Heart right ventricle (tissue), 16 donors: ENCODE measurements at regions not wholly inside any gene's neighbourhood (a gene's known extent, or its start where the extent isn't known, plus 50 kb on each side); places are given as distances from the start of the nearest gene placed in this dataset.

Experiments used
- ATAC-seq, 8 donors: fragments of 200-7000 bp; cut with Tn5 transposase; one replicate each; pipeline ENCODE4 v1.9.1; 2020; ENCODE audit warnings: mild to moderate bottlenecking in 8 of 8, moderate library complexity in 8 of 8, moderate number of reproducible peaks in 1 of 8
- DNase-seq, 2 donors: peaks; one replicate each; pipeline ENCODE4 v3.0.0-alpha.2; 2020
- H3K27ac ChIP-seq, 10 donors: fragments of 200-600 bp; sonication (generic) in 2 of 10; one replicate each; pipeline versions ENCODE4 v1.5.0 to v1.8.0; 2020 to 2022; ENCODE audit warnings: mild to moderate bottlenecking in 3 of 10
- H3K27me3 ChIP-seq, 7 donors: fragments of 200-600 bp; one replicate each; pipeline ENCODE4 v1.8.0; 2021 to 2022; ENCODE audit warnings: mild to moderate bottlenecking in 2 of 7
- H3K36me3 ChIP-seq, 9 donors: fragments of 200-600 bp; sonication (generic) in 1 of 9; one replicate each; pipeline versions ENCODE4 v1.5.0 to v1.8.0; 2020 to 2022; ENCODE audit warnings: mild to moderate bottlenecking in 2 of 9
- H3K4me1 ChIP-seq, 9 donors: fragments of 200-600 bp; sonication (generic) in 1 of 9; one replicate each; pipeline versions ENCODE4 v1.5.0 to v1.8.0; 2020 to 2022; ENCODE audit warnings: mild to moderate bottlenecking in 4 of 9
- H3K4me3 ChIP-seq, 10 donors: fragments of 200-600 bp; sonication (generic) in 2 of 10; one replicate each; pipeline versions ENCODE4 v1.5.0 to v1.8.0; 2020 to 2022; ENCODE audit warnings: mild to moderate bottlenecking in 7 of 10, moderate library complexity in 2 of 10
- H3K9me3 ChIP-seq, 11 donors: fragments of 200-600 bp in 10 of 11; sonication (generic) in 2 of 11; one replicate each; pipeline versions ENCODE4 v1.5.0 to v1.8.0; 2013 to 2022; ENCODE audit warnings: mild to moderate bottlenecking in 2 of 11, control low read depth in 1 of 11, moderate library complexity in 1 of 11
- CTCF ChIP-seq, 9 donors: fragments of 200-600 bp; sonication (generic) in 2 of 9; IDR thresholded peaks; one replicate each; pipeline versions ENCODE4 v1.5.0 to v1.8.0; 2021 to 2022; ENCODE audit warnings: antibody characterized with exemption in 9 of 9, mild to moderate bottlenecking in 5 of 9, moderate library complexity in 1 of 9
- WGBS, 2 donors: extraction: QIAGEN DNeasy Blood & Tissue Kit; methylation state at CpG; one replicate each; pipeline ENCODE4 v1.1.7; 2013; ENCODE audit warnings: inconsistent platforms in 1 of 2; 5-methylcytosine and 5-hydroxymethylcytosine counted together
- intact Hi-C, 10 donors: fragments of 100-400 bp; cut with DNase I; formaldehyde crosslinking; loops; one replicate each; pipeline versions ENCODE4 v1.11.1 to v1.14.2; 2022
- donor health status: Arrhythmogenic right ventricular cardiomyopathy.
- donor health status: ischemic (EF 13 %, LVEDD 7.1; RV severe dilation, severe dysfunction).
- donor health status: healthy with polysubstance abuse.
- donor health status: DM: no; HTN: yes; CAD: no.
- donor health status: DM: no; HTN: no; CAD: no.
- donor health status: ischemic (EF 25% LVEDD 6.9; RV normal size, moderate dysfunction).
- donor health status: ischemic (EF 25% LVEDD 5.7; RV mildly dilated, moderate dysfunction).
- donor health status: healthy.
- donor health status: DM: yes; HTN: yes; CAD: no.
- donor health status: Ischemic cardiomyopathy.
- donor health status: ischemic (EF 35%, LVEDD 5.7; RV mildly dilated, moderate dysfunction).
- donor health status: nonischemic (EF 11% LVEDD 7.7; RV severe dilation, severe dysfunction).
- donor health status: DM: yes; HTN: yes; CAD: no.
- donor health status: PGD.
- donor health status: ischemic (EF 29% LVEDD 5.4; RV normal size, mild dysfunction).
- donor health status: nonischemic (EF 23%, LVEDD 6.1; RV moderate dilation, normal function).

GRCh38 chr3:81364411-81364810 is 397.0 kb downstream of the GBE1 start:
- DNase-seq (no peak), ATAC-seq (no peak)
- Histone ChIP-seq H3K27me3 (no peaks in the 10 kb centered on the region), H3K9me3 (peaks cover 0 to 20% (median 0%) of the 10 kb centered on the region in 11 donors), H3K36me3 (no peaks in the 10 kb centered on the region), H3K4me3 (no peak overlapping the region), H3K27ac (no peak overlapping the region), H3K4me1 (no peaks in the 10 kb centered on the region)
- no peak for TF ChIP-seq CTCF (IDR thresholded peaks at IDR 0.05)
- WGBS, 2 donors = 26 to 71% methylated on average over 3 of the region's 3 CpGs
- intact Hi-C loops = no loop called here

- Histone ChIP-seq H3K36me3 (no peaks in the 10 kb centered on the region), H3K9me3 (peaks cover 0 to 20% (median 0%) of the 10 kb centered on the region in 11 donors), H3K27ac (no peak overlapping the region), H3K4me1 (no peaks in the 10 kb centered on the region), H3K4me3 (no peak overlapping the region), H3K27me3 (no peaks in the 10 kb centered on the region)
- WGBS, 2 donors = 49 to 62% methylated on average over 2 of the region's 2 CpGs
- ATAC-seq (no peak), DNase-seq (no peak)
- no peak for TF ChIP-seq CTCF (IDR thresholded peaks at IDR 0.05)
- intact Hi-C loops = no loop called here
These were observed 397.6 kb downstream of the GBE1 start for GRCh38 chr3:81363816-81364215.

GRCh38 chr3:81354119-81354518 is 407.3 kb downstream of the GBE1 start:
- intact Hi-C loops = no loop called here
- no peak overlapping the region for H3K4me3 ChIP-seq
- no peak for TF ChIP-seq CTCF (IDR thresholded peaks at IDR 0.05)
- DNase-seq = no peak
- ATAC-seq = no peak
- H3K9me3 ChIP-seq = no peaks in the 10 kb centered on the region
- 76 to 77% methylated on average over 5 of the region's 5 CpGs for WGBS, 2 donors
- no peaks in the 10 kb centered on the region for H3K4me1 ChIP-seq
- H3K36me3 ChIP-seq = no peaks in the 10 kb centered on the region
- no peaks in the 10 kb centered on the region for H3K27me3 ChIP-seq
- no peak overlapping the region for H3K27ac ChIP-seq

- peak in 1 of 9 donors; percentile 31 for TF ChIP-seq CTCF (IDR thresholded peaks at IDR 0.05)
- intact Hi-C loops = no loop called here
- no peaks in the 10 kb centered on the region for H3K36me3 ChIP-seq
- DNase-seq (peak in 1 of 2 donors; percentile 13), ATAC-seq (no peak)
- H3K27ac ChIP-seq = no peak overlapping the region
- WGBS, 2 donors = 43% methylated on average over 3 of the region's 3 CpGs
- no peaks in the 10 kb centered on the region for H3K9me3 ChIP-seq
- H3K4me3 ChIP-seq = no peak overlapping the region
- no peaks in the 10 kb centered on the region for H3K27me3 ChIP-seq
- no peaks in the 10 kb centered on the region for H3K4me1 ChIP-seq
These were observed 408.6 kb downstream of the GBE1 start for GRCh38 chr3:81352867-81353266.
